SK-N-DZ (cell line): ENCODE measurements at regions not wholly inside any gene's neighbourhood (a gene's known extent, or its start where the extent isn't known, plus 50 kb on each side); places are given as distances from the start of the nearest gene placed in this dataset.

ENCODE experiments used
- small RNA-seq, 2 experiments: library from RNA; depleted of rRNA; stranded (forward); fragments of <200 nt; gene quantifications; one replicate each; pipeline ENCODE3, GENCODE V24; 2014

Small RNA genes lying in the stretch of these regions (small RNA-seq; reads per million reads assigned to genes)
- 0 reads per million in 2 experiments for gene PIEZO1P1
